ENCODE measurements at regions not wholly inside any gene's neighbourhood (a gene's known extent, or its start where the extent isn't known, plus 50 kb on each side); places are given as distances from the start of the nearest gene placed in this dataset.

DNA sequence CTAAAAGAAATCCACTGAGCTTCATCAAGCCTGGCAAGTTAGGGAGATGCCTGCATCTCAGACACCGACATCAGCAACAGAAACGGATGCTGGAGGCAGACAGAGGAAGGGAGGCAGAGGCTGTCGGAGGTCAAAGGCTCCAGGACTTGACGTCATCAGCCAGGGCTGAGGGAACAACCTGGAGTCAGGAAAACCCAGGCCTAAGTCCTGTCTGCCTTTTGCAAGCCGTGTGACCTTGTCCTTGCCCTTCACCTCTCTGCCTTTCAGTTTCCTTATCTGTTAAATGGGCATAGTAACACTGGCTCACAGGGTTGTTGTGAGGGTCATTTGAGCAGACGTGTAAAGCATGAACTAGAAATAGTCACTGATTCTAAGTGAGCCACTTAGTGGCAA, 194.2 kb downstream of the BCL11B start:
- POLR2A ChIA-PET = no interaction called here
- CTCF ChIA-PET = no interaction called here

GRCh38 chr14:99078426-99078825, 193.6 kb downstream of the BCL11B start:
- ChIA-PET CTCF (no interaction called here), POLR2A (no interaction called here)
- H3K27me3 ChIP-seq (ENCODE audit: control insufficient read depth, insufficient read depth, low read length) = no peaks in the 10 kb centered on the region
- H3K27ac ChIP-seq (ENCODE audit: low read depth, low read length) = no peak overlapping the region
- no peak for DNase-seq (ENCODE audit: low read depth, low spot score)
- peaks cover 17% of the 10 kb centered on the region for H3K9me3 ChIP-seq (ENCODE audit: control insufficient read depth, insufficient read depth, low read length)
- TF ChIP-seq, protein P1, sequence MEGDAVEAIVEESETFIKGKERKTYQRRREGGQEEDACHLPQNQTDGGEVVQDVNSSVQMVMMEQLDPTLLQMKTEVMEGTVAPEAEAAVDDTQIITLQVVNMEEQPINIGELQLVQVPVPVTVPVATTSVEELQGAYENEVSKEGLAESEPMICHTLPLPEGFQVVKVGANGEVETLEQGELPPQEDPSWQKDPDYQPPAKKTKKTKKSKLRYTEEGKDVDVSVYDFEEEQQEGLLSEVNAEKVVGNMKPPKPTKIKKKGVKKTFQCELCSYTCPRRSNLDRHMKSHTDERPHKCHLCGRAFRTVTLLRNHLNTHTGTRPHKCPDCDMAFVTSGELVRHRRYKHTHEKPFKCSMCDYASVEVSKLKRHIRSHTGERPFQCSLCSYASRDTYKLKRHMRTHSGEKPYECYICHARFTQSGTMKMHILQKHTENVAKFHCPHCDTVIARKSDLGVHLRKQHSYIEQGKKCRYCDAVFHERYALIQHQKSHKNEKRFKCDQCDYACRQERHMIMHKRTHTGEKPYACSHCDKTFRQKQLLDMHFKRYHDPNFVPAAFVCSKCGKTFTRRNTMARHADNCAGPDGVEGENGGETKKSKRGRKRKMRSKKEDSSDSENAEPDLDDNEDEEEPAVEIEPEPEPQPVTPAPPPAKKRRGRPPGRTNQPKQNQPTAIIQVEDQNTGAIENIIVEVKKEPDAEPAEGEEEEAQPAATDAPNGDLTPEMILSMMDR (IDR thresholded peaks at IDR 0.05; ENCODE audit: low read depth, low read length) = no peak
- no peak overlapping the region for H3K4me3 ChIP-seq (ENCODE audit: low read depth, low read length)

More for the DNA sequence above, 194.2 kb downstream of the BCL11B start:
- H3K4me3 ChIP-seq (ENCODE audit: low read depth, low read length) = no peak overlapping the region
- TF ChIP-seq, protein P1 (IDR thresholded peaks at IDR 0.05; ENCODE audit: low read depth, low read length) = no peak
- H3K27ac ChIP-seq (ENCODE audit: low read depth, low read length) = no peak overlapping the region
- H3K27me3 ChIP-seq (ENCODE audit: control insufficient read depth, insufficient read depth, low read length) = no peaks in the 10 kb centered on the region
- peaks cover 23% of the 10 kb centered on the region for H3K9me3 ChIP-seq (ENCODE audit: control insufficient read depth, insufficient read depth, low read length)
- DNase-seq (ENCODE audit: low read depth, low spot score) = no peak

DNA sequence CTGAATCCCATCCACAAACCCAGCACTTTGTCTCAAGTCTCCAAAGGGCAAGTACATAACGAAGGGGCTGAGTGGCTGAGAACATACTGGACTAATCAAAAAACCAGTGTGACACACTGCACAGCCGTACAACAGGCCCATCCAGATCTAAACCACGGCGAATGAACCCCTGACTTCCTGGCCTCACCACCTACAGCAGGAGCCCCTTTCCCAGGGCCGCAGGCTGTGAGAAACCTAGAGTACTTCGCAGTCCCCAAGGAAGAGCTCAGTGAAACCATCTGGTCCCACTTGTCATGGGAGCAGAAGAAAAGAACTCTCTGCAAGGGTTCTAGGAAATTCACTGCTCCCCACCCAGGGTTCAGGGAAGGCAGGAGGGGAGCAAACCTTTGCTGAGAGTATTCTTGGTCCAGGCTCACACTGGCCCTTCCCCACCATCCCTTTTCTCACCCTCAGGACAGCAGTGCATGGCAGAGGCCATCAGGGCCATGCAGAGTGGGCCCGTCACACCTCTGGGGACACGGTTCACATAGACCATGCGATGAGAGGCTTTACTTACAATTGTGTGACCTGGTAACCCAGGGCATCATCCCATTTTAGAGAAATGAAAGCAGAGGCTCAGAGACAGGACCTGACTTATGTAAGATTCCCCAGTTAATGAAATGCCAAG, 192.8 kb downstream of the BCL11B start:
- TF ChIP-seq, protein P1 (IDR thresholded peaks at IDR 0.05; ENCODE audit: low read depth, low read length) = no peak
- Histone ChIP-seq H3K9me3 (ENCODE audit: control insufficient read depth, insufficient read depth, low read length) (peaks cover 11% of the 10 kb centered on the region), H3K27ac (ENCODE audit: low read depth, low read length) (no peak overlapping the region), H3K27me3 (ENCODE audit: control insufficient read depth, insufficient read depth, low read length) (no peaks in the 10 kb centered on the region), H3K4me3 (ENCODE audit: low read depth, low read length) (no peak overlapping the region)
- CTCF ChIA-PET = no interaction called here
- POLR2A ChIA-PET = no interaction called here
- no peak for DNase-seq (ENCODE audit: low read depth, low spot score)

DNA sequence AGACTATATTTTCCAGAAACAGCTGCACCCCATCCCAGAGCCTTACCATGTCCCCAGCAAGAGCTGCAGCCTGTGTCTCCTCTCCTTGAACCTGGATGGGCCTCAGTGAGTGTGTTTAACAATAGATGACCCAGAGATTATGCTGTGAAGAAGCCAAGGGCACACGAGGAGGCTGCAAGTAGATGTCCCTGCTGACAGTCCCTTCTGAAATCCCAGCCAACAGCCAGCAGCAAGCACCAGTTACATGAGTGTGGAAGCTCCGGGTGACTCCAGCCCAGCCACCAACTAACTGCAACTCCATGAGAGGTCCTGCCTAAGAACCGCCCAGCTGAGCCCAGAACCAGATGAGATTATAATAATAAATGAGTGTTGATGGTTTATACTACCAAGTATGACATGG, 191.7 kb downstream of the BCL11B start:
- Histone ChIP-seq H3K9me3 (ENCODE audit: control insufficient read depth, insufficient read depth, low read length) (peaks cover 5% of the 10 kb centered on the region), H3K4me3 (ENCODE audit: low read depth, low read length) (no peak overlapping the region), H3K27me3 (ENCODE audit: control insufficient read depth, insufficient read depth, low read length) (no peaks in the 10 kb centered on the region), H3K27ac (ENCODE audit: low read depth, low read length) (no peak overlapping the region)
- ChIA-PET POLR2A (no interaction called here), CTCF (no interaction called here)
- no peak for DNase-seq (ENCODE audit: low read depth, low spot score)
- TF ChIP-seq, protein P1 (IDR thresholded peaks at IDR 0.05; ENCODE audit: low read depth, low read length) = no peak

DNA sequence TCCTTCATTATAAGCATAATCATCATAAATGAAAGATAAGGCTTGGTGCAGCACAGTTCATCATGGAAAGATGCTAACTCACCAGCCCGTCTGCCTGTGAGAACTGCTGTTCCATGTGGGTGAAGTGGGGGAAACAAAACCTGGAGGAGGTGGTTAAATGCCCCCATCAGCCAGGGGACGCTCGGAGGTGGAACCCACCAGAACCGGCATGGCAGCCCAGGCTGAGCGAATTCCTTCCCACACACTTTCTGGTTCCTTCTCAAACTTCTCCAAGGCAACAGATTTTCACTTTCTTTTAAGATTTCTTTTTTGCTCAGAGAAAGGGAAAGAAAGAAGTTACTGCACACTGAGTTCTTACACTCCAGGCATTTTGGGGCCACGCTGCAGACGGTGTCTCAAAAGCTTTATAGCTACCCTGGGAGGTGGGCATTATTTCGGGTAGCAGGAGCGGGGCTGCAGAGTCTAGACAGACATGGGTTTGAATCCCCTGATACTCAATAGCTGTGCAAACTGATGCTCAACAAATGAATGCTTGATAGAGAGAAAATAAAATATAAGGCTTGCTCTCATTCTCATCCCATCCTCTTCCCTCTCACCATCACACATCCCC, 190.7 kb downstream of the BCL11B start:
- Histone ChIP-seq H3K4me3 (ENCODE audit: low read depth, low read length) (no peak overlapping the region), H3K9me3 (ENCODE audit: control insufficient read depth, insufficient read depth, low read length) (peaks cover 5% of the 10 kb centered on the region), H3K27ac (ENCODE audit: low read depth, low read length) (no peak overlapping the region), H3K27me3 (ENCODE audit: control insufficient read depth, insufficient read depth, low read length) (no peaks in the 10 kb centered on the region)
- DNase-seq (ENCODE audit: low read depth, low spot score) = no peak
- TF ChIP-seq, protein P1 (IDR thresholded peaks at IDR 0.05; ENCODE audit: low read depth, low read length) = no peak
- CTCF ChIA-PET = no interaction called here
- POLR2A ChIA-PET = no interaction called here

All from AG04450 (cell line).